Fibroblast of skin of right quadriceps (primary cell): ENCODE measurements at regions not wholly inside any gene's neighbourhood (a gene's known extent, or its start where the extent isn't known, plus 50 kb on each side); places are given as distances from the start of the nearest gene placed in this dataset.

Experiments
- DNase-seq: peaks from one replicate; pipeline ENCODE4 v3.0.0-alpha.2; 2013

DNA sequence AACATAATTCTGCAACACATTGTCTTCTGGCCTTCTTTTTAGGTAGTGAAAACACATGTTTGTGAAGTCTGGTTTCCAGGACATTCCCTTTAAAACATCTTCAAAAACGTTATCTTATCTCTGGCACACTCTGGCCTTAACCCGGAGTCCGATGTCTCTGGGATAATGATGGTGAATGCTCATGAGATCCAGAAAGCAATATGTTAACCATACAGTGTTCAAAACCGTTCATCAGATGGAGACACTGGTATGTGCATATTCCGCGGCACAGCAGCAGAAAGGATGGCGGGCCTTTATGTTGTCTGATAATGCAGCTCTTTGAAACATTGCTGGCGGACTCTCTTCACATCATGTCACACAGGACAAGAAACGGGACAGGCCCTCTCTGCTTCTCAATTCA, 605.2 kb downstream of the CCDC171 start:
- DNase-seq = no peak

DNA sequence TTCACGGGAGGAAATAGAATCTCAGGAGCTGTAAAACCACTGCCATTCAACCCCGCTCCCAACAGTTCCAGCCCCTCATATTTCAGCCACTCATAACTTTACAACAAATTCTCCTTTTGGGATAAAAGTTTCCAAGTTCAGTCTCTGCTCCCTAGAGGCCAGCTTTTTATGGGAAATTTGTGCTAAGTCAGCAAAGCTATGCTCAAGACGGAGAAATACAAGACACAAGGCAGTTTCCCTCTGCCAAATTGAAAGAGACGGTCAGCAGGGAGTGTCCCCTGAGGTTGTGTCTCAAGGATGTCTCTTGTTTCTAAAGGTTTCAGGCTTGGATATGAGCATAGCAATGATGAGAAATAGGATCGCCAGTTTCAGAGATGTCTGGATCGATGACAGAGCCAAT, 608.6 kb downstream of the CCDC171 start:
- DNase-seq = no peak

DNA sequence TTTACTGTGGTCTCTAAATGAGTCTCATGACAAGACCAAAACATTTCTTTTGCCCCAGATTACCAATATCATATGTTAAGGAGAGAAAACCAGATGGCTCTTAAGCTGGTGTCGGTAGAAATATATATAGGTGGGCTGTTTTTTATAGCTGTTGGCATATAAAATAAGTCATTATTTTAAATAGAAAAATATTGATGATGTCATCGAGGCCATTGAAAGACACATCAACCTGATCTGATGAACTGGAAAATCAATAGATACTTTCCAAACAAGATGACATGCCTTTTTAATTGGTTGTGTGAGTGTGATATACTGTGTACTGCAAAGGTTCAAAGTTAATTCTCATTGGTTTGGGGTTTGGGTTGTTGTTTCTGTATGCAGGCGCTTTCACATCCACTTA, 617.3 kb downstream of the CCDC171 start:
- DNase-seq = no peak

DNA sequence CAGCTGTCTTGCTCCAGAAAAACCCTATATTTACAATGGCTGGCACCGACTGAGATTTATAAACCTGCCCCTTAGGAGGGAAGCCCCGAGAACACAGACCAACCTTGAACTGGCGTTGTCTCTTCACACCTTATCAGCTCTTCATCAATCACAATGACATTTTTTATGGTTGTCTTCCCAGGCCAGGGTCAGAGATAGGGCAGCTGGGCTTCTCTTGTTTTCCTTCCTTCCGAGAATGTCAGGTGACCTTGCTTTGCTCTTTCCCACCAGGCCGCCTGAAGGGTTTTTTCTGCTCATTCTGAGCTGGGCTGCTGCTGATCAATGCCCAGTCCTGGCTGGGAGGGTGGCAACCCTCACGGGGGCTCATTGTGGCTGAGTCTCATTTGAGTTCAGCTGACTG, 619.1 kb downstream of the CCDC171 start:
- DNase-seq = no peak

DNA sequence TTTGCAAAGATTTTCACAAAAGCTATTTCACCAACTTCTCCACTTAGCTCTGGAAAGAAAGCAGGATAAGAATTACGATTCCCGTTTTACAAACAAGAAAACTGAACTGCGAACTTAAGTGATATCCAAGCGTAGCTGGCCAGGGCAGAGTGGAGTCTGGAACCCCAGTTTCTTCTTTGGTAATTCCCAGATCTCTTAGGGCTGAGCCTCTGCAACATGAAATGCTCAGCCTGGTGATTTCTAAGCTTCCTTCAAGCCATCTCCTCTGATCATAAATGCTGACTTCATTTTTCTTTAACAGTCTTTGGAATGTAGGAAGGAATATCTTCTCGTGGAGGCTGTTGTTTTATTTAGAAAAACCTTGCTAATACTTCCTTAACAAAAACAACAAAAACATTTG, 620.0 kb downstream of the CCDC171 start:
- DNase-seq = no peak

DNA sequence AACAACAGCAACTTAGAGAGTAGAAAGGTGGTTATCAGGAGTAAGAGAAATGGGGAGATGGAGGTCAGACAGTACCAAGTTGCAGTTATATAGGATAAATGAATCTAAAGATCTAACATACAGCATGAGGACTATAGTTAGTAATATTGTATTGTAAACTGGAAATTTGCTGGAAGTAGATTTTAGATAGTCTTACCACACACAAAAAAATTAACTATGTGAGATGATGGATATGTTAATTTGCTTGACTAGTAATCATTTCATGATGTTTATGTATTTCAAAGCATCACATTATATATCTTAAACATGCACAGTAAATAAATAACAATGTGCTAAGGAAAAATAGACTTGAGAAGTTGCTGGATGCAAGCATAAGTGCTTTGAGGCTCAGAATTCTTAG, 622.1 kb downstream of the CCDC171 start:
- DNase-seq = no peak

DNA sequence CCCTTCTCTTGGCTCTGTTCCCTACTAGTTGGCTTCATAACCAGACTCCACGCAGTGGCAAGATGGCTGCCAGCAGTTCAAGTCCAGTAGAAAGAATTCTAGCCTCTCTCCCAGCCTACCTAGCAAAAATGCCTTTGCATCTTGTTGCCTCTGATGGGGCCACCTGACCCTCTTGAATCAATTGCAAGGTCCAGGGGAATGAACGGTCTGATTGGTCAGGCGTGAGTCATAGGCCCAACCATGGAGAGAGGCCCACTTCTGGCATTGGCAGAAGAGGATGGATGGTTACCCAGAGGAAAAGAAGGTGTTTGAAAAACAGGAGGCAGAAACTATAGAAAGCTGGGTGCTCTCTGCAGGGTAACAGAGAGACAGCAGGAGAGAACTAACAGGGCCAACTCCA, 622.6 kb downstream of the CCDC171 start:
- no peak for DNase-seq

DNA sequence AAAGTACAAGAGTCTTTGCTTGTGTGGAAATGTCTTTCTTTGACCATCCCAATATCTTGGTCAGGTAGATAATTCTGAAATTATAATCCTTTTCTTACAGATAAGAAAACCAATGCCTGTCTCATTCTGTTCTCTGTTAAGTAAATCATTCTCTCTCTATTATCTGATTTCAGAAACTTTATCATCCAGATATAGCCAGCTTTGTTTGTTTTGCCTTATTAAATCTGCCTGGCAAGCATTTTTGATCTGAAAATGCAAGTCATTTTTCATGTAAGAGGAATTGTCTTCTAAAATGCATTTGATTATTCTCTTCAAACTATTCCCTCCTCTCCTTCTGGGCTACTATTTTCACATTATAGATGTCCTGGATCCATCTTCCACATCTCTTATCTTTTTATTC, 625.5 kb downstream of the CCDC171 start:
- DNase-seq = no peak

DNA sequence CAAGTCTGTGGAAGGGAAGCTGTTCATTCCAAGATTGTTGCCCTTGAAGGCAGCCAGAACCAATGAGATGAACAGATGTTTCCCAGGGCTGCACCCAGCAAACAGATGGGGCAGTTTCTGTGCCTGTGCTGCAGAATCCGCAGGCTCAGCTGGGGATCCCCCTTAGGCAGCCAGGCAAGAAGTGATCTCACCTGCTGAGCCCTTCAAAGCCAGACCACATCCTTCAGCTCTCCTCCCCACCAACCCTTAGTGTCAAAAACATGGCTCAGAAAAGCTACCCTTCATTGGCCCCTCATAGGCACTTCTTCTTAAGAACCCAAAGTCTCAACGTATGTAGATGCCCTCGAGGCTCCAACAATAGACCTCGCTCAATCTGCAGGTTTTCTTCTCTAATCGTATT, 626.7 kb downstream of the CCDC171 start:
- no peak for DNase-seq

DNA sequence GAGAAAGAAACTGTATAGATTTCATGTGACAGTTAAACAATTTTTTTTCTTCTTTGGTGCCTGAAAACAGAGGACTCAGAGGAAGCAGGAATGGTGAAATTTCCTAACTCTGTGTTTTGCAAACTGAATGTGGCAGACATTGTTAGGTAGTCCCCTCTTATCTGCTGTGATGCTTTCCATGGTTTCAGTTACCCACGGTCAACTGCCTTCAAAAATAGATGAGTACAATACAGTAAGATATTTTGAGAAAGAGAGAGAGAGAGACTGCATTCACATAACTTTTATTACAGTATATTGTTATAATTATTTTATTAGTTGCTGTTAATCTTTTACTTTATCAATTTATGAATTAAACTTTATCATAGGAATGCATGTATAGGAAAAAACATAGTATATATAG, 627.2 kb downstream of the CCDC171 start:
- DNase-seq = no peak

DNA sequence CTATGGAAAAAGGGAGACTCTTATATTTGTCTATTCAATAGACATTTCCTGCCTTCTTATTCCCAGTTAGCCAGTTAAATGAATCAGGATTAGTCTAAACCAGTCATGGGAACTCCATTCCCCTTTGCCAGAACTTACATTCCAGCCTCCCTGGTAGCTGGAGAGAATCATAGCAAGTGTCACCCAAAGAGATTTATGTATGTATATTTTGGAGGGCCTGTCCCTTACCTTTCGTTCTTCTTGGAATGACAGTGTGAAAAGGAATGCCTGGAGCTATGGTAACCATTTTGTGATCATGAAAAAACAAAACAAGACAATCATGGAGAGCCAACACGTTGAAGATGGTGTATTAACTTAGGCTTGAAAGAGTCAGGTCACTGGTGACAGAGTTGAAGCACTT, 627.7 kb downstream of the CCDC171 start:
- peak; percentile 63 for DNase-seq

DNA sequence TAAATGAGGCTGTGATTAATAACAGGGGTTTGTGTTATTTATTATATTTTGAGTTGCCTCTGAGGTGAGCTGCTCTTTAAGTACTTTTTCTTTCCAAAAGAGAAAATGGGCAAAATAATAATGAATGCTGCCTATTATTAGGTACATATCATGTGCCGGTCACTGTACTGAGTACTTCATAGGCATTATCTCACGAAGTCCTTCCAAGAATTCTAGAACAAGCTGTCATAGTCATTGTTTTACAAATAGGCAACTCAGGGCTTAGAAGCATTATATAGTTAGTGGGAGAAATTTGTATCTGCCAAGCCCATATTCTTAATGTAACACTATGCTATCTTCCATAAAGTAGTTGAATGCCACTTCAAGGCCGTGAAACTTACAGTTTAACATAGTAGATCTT, 628.7 kb downstream of the CCDC171 start:
- no peak for DNase-seq

DNA sequence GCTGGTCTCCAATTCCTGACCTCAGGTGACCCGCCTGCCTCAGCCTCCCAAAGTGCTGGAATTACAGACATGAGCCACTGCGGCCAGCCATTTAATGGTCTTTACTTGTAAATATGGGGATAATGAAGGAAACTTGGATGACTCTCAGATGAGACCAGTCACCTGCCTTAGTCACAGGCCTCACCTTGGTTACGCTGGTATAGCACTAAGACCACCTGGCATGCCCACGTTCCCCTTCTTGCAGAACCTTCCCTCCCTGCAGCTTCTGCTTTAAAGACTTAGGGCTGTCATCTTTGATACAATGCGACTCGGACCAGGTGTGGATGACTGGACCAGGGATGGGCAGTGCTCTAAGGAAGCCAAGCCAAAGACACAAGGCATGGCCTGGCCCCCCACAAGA, 629.9 kb downstream of the CCDC171 start:
- no peak for DNase-seq

DNA sequence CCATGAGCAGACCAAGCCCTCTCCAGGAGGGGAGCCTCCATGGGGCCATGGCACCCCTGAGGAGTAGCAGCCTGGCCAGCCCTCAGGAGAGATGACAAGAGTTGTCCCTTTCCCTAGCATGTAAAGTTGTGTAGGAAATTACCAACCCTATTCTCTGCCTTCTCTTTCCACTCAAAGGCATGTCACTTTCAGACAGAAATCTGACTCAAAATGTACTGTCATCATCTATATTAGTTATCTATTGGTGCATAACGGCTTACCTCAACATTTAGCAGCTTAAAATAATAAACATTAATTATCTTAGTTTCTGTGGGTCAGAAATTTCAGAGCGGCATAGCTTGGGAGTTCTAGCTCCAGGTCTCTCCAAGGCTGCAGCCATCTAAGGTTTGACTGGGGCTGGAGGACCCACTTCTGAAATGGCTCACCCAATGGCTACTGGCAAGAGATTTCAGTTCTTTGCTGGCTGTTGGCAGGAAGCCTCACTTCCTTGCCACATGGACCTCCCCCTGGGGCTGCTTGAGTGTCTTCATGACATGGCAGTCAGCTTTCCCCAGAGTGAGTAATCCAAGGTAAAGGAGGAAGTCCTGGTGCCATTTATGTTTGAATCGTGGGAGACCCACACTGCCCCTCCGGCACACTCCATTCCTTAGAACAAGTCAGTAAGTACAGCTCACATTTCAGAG, 632.3 kb downstream of the CCDC171 start:
- DNase-seq = no peak

DNA sequence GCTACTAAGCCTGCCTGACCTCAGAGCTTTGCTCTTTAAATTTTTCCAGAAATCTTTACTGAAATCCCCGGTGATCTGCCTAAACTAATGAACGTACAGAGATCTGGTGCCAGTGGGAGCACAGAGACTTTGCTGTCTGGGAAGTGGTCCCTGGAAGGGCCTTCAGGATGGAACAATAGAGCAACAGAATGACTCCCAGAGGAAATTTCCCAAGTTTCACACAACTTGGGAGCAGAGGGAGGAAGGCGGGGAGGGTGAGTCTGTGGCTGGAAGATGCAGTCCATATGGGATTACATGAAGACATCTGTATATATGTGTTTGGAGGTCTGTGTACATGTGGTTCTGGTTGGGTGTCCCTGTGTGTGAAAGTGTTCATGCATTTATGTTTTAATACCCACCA, 638.3 kb downstream of the CCDC171 start:
- DNase-seq = peak; percentile 61

DNA sequence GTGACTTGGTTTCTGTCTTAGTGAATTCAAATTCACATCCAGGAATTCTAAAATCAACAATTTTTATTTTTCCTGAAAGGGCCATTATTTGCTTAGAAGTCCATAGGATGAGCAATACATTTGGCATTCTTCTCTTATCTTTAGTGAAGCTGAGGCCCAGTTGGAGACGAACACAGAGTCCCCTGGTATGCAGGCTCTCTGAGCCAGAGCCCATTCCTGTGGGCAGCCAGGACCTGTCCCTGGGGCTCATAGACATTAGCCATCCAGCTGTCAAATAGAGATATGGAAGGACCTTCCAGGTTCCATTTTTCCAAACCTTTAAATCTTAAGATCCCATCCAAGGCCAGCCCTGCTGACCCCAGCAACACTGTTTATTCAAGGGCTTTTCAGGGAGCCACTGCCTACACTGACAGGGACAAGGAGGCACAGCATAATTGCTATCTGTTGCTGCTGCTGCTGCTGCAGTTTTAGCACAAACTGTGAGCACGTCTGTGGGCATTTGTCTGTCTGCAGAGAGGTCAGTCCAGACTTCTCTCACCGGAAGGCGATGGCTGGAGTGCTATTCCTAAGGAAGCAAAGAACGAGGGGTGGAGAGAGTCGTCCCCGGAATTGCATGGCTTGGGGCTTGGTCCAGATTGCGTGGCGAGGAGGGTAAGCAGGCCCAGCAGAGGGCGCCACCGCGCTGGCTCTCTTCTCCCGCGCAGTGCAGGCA, 639.0 kb downstream of the CCDC171 start:
- DNase-seq = peak; percentile 92

DNA sequence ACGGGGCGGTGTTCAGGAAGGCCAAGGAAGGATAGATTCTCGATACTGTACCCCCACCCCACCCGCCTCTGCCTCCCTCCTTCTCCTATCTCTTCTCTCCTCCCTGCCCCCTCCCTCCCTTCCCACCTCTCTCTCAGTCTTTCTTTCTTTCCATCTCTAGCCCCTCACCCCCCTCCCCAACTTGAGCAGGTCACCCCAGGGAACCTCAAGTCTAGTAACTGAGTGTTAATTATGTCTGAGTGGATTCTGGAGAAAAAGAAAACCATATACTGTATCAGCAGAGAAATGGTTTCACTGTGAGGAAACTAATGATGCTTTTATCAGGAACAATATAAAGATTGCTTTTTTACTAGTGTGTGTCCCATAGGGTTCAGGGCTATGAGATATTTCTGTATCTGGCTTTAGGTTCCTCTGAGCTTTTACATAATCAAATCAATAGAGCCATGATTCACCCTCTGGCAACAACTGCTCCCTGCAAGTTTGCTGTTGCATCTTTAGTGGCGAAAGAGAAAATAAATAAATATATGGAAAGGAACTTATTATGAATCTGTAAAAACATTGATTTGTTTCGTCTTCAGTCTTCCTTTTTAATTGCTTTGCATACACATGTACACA, 639.7 kb downstream of the CCDC171 start:
- peak; percentile 62 for DNase-seq

DNA sequence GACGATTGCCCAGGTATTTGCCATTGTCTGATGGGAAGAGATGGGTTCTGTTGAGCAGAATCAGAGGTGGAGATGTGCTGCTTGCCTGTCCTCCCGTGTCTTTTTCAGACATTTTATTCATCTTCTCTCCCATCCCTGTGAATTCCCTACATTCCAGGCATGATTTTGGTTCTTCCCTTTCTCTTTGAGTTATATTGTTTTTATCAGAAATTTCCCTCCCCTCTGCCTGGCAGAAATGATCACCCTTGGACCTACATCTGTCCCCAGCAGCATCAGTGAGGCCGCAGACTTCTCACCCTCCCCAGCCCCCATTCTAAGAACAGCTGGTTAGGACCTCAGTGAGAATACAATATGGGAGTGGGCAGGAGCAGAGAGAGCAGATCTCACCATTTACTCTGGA, 640.2 kb downstream of the CCDC171 start:
- peak; percentile 35 for DNase-seq

DNA sequence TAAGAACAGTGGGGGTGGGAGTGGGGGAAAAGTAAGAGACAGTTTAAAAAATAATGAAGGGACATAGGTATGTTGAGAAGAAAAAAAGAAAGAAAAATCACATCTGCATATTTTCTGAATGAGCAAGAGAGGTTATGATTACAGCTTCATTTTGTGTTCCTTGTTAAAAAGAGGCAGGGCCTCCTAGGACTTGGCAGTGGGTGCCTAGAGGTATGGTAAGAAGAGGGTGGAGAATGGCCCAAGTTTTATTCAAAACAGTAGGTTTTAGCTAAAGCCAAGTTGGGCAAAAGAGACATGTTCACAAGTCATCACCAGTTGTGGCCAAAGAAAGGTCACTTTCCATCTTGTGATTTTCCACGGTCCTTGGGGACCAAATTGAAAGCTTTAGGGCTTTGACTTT, 643.4 kb downstream of the CCDC171 start:
- DNase-seq = no peak

DNA sequence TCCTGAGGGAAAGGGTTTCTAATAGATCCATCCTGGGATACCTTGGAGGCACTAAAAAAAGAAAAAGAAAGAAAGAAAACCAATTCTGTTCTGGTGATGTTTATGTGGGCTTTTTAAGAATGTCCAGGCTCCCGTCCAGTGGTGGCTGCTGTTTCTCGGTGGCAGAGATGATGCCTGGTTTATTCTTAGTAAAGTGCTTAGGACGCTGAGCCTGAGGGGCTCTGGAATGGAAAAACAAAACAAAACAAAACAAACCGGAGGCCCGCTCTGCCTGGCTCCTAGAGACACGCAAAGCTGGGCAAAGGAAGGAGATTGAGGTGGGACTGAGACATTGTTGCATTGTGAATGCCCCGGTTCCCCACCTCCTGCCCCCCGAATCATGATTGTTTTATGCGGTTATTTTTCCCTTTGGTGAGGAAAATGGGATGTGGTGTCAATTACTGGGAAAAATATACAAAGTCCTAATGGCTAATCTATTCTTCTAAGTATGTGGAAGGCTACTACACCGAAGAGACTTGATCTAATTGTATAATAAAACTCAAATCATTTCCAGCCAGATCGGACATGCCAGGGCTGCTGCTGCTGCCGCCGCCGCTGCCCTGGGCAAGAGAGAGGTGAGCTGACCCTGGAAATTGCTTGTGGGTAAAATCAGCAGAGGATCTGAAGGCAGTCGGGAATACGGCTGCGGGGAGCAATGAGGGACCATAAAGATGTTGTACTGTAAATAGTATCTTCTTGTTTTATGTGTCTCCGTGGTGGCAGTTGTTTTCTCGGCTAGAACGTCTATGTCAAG, 644.9 kb downstream of the CCDC171 start:
- DNase-seq = no peak

DNA sequence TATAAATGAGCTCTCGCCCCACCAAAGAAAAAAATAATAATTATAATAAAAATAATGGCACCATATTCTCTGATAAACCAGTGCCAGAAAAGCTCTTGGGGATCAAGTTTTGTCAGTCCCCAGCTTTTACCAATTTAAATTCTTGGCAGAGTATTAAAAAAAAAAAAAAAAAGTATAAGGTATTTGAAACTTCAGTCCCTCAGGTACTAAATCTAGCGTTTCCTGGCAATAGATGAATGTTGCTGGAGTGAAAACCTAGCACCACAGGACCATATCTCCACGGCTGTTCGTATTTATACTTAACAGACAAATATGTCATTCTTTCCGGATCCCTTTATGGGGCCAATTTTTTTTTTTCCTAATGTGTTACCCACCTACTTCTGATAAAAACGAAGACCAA, 646.2 kb downstream of the CCDC171 start:
- no peak for DNase-seq

DNA sequence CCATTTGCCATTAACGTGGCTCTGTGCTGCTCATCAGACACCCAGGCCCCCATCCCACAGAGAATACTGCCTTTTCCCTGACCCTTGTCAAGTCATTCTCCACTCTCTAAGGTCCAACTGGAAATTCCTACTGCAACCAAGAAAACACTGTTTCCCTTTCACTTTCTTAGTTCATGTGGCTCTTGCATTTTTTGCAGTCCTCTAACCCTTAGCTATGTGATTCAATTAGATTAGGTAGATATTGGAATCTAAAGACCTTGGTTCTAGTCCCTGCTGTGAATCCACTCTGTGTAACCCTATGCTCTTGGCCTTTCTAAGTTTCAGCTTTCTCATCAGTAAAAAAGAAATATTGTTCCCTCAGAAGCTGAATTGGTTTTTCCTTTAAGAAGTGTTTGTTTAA, 649.4 kb downstream of the CCDC171 start:
- DNase-seq = no peak

DNA sequence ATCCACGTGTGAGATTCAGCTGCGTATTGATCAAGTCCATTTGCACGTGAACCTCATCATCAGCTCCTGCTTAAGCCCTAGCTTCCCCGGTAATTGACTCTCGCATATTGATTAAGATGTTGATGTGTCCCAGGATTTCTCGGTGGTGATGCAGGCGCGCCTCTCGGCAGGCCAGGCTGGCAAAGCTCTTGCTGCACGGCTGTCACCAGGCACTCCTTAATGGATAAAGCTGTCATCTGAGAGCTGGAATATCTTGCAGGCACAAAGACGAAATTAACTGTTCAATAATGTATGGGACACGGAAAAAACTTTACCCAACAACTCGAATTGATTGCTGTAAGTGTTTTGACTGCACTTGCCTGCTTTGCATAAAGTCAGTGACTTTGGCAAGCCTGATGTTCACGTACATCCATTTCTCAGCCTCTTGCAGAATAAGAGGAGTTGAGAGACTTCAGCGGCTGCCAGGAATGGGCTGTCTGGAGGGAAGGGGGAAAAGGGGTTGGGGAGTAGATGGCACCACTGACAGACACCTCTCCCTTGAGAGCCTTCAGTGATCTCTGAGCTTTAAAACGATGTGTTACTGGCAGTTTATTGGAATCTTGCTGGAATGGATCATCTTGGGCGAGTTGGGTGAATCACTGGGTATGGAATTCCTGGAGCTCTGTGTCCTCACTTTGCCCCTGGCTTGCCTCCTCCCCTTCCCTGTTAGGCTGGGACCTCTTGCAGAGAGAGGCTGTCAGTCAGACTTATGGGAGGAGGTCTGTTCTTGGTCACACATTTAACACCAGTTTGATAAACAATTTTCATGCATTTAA, 650.3 kb downstream of the CCDC171 start:
- DNase-seq = peak; percentile 96
